HepG2 (cell line): ENCODE measurements at regions not wholly inside any gene's neighbourhood (a gene's known extent, or its start where the extent isn't known, plus 50 kb on each side); places are given as distances from the start of the nearest gene placed in this dataset.
A peak's percentile ranks its signal among the peaks of the same experiment; 100 is the strongest.

ENCODE experiments used
- ARID5B ChIP-seq: IDR thresholded peaks from 2 replicates; pipeline ENCODE4 v1.4.0; 2020; ENCODE audit warnings: mild to moderate bottlenecking, missing genetic modification reagents
- DNMT3B ChIP-seq: conservative IDR thresholded peaks from 2 replicates; pipeline ENCODE4 v1.6.1; 2016; ENCODE audit warnings: missing biosample characterization, control low read depth
- ELF1 ChIP-seq: sonication (generic); formaldehyde crosslinking; IDR thresholded peaks from 2 replicates; pipeline ENCODE4 v1.4.0; 2020; ENCODE audit warnings: missing genetic modification reagents
- GFI1 ChIP-seq: sonication (generic); formaldehyde crosslinking; IDR thresholded peaks from 2 replicates; pipeline ENCODE4 v1.5.0; 2020; ENCODE audit warnings: missing genetic modification reagents, mild to moderate bottlenecking, borderline replicate concordance
- HNF1B ChIP-seq: sonication (generic); formaldehyde crosslinking; IDR thresholded peaks from 2 replicates; pipeline ENCODE4 v1.5.1; 2020; ENCODE audit warnings: mild to moderate bottlenecking, moderate library complexity, missing genetic modification reagents
- HOXA5 ChIP-seq: sonication (generic); formaldehyde crosslinking; IDR thresholded peaks from 2 replicates; pipeline ENCODE4 v1.4.0; 2020; ENCODE audit warnings: missing genetic modification reagents
- IRF2 ChIP-seq: IDR thresholded peaks from 2 replicates; pipeline ENCODE4 v1.6.1; 2018; ENCODE audit warnings: missing genetic modification reagents, missing compliant biosample characterization
- NKX3-1 ChIP-seq: sonication (generic); formaldehyde crosslinking; IDR thresholded peaks from 2 replicates; pipeline ENCODE4 v1.5.0; 2020; ENCODE audit warnings: missing genetic modification reagents
- SCMH1 ChIP-seq: sonication (generic); formaldehyde crosslinking; IDR thresholded peaks from 2 replicates; pipeline ENCODE4 v1.9.0; 2021; ENCODE audit warnings: missing genetic modification reagents, mild to moderate bottlenecking, borderline replicate concordance
- SMC3 ChIP-seq: IDR thresholded peaks from 2 replicates; pipeline ENCODE4 v1.6.1; 2011; ENCODE audit warnings: low read length, improper control_type of control experiment
- SP4 ChIP-seq: sonication (generic); formaldehyde crosslinking; IDR thresholded peaks from 2 replicates; pipeline ENCODE4 v1.8.1; 2023; ENCODE audit warnings: mild to moderate bottlenecking, missing genetic modification reagents
- ZBTB33 ChIP-seq: sonication (generic); formaldehyde crosslinking; IDR thresholded peaks from 2 replicates; pipeline ENCODE4 v1.4.0; 2020; ENCODE audit warnings: missing genetic modification reagents

GRCh38 chr4:106502106-106502699 is 133.6 kb upstream of the GIMD1 start (continued):
- TF ChIP-seq ZBTB33 (CRISPR knock-in tag) (peak; percentile 41; the same call in 1 of the 2 replicates), SCMH1 (CRISPR knock-in tag) (no peak), DNMT3B (CRISPR knock-in tag) (no peak), HOXA5 (CRISPR knock-in tag) (0 out of 2 replicates have a peak, but pooled peaks have one; percentile 20), HNF1B (CRISPR knock-in tag) (peak; percentile 31; the same call in 1 of the 2 replicates), NKX3-1 (CRISPR knock-in tag) (no peak), GFI1 (CRISPR knock-in tag) (0 out of 2 replicates have a peak, but pooled peaks have one; percentile 18), SP4 (CRISPR knock-in tag) (no peak), ELF1 (CRISPR knock-in tag) (no peak), IRF2 (no peak), SMC3 (peak; percentile 96), ARID5B (CRISPR knock-in tag) (peak; percentile 20; the same call in 1 of the 2 replicates)
